HG03565 (cell line): ENCODE measurements at regions not wholly inside any gene's neighbourhood (a gene's known extent, or its start where the extent isn't known, plus 50 kb on each side); places are given as distances from the start of the nearest gene placed in this dataset.
"Not testable (repeated sequence)": the region's sequence is repeated elsewhere in the genome, so short reads cannot be mapped to it uniquely, and the experiment has no call there.

Experiments
- ATAC-seq: cut with Tn5 transposase; IDR thresholded peaks from one replicate; pipeline ENCODE4 v1.9.1; 2021; ENCODE audit warnings: mild to moderate bottlenecking, moderate library complexity; ENCODE audit not compliant: unreplicated experiment

DNA sequence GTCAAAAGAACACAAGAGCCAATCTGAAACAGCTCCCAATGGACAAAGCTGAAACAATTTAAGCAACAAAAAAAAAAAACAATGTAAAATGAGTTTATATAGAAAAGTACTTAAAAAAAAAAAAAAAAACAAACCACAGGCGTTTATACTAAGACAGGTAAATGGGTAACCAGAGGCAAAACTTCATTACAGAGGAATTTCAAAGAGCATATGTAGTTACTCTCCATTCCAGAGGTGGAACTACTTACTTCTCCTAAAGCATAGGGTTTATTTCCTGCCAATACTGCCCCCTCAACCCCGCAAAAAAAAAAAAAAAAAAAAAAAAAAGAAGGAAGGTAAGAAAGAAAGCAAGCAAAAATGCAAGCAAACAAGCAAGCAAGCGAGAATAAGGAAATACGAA, 132.9 kb downstream of the LIG4 start:
- ATAC-seq = no peak

DNA sequence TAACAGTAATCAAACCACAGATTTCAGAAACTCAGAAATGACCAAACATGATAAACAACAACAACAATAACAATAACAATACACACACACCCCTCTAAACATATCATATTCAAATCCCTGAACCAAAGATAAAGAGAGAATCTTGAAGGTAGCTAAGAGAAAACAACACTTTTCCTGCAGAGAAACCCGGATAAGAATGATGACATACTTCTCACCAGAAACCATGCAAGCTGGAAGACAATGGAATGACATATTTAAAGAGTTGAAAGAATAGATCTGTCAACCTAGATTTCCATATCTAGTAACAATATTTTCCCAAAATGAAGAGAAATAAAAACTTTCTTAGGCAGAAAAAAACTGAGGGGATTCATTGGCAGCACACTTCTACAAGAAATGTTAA, 138.1 kb downstream of the LIG4 start:
- ATAC-seq = no peak

DNA sequence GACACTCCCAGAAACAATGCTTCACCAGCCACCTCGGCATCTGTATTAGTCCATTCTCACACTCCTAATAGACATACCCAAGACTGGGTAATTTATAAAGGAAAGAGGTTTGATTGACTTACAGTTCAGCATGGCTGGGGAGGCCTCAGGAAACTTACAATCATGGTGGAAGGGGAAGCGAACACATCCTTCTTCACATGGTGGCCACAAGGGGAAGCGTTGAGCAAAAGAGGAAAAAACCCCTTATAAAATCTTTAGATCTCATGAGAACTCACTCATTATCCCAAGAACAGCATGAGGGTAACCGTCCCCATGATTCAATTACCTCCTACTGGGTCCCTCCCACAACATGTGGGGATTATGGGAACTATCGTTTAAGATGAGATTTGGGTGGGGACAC, 140.9 kb downstream of the LIG4 start:
- not testable (repeated sequence) for ATAC-seq

DNA sequence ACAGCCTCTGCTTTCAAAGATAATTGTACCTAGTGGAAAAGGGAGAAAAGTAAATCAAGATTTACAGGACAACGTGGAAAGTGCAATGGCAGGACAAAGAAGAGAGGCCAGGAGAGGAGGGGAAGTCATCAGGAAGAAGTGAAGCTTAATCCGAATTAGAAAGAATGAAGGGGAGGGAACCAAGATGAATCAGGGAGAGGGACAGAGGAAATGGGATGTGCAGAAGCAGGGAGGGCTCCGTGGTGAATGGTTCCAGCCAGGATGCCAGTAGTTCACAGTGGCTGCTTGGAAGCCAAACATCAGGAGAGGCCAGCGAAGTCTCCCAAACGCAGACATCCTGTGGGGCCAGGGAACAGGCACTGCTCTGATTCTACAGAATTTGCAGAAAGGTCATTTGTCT, 144.4 kb downstream of the LIG4 start:
- no peak for ATAC-seq

DNA sequence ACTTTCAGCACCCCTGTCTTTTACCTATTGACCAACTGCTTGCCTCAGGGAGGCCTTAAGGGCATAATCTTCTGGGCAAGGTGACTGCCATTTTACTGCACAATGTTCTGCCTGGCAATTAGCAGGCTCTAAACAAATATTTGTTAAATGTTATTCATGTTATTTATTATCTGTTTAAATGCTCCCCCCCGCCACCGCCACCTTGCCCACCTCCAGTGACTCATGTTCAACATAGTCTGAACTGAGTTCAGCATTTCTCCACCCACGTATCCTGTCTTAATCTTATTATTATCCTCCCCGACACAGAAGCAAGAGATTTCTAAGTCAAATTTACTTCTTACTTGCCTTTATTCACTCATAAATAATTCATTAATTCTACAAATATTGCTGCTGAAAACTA, 144.8 kb downstream of the LIG4 start:
- no peak for ATAC-seq

DNA sequence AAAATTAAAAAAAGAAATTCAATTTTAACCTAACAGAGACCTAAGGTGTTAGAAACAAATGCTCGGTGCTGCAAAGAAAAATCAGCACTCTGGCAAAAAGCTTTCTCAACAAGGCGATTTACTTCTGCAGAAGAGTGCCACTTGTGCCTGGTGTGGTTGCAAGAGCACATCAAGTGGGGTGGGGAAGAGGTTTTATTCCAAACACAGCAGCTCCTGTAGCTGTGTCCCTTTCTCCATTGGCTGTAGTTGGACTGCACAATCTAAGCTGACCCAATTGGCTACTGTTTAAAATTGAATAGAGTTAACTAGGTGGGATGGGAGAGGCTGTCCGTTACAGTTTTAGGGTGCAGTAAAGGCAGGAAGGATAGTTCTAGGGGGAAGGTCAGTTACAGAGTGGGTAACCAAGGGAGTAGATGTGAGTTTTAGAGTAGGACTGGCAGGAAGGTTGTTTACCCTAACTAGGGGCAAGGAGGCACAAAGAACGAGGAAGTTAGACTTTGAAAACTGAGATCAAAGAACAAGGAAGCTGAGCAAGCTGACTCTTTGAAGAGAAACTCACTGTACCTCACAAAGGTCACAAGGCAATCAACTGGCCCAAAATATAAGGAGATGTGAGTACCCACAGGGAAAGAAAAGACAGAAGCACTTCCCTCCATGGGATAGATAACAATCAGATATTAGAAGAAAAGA, 145.7 kb downstream of the LIG4 start:
- no peak for ATAC-seq

DNA sequence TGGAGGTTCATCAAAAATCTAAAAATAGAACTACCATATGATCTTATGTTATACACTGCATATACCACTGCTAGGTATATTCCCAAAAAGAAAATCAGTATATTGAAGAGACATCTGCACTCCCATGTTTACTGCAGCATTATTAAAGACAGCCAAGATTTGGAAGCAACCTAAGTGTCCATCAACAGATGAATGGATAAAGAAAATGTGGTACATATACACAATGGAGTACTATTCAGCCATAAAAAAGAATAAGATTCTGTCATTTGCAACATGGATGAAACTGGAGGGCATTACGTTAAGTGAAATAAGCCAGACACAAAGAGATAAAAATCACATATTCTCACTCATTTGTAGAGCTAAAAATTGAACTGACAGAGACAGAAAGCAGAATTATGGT, 151.0 kb downstream of the LIG4 start:
- not testable (repeated sequence) for ATAC-seq

DNA sequence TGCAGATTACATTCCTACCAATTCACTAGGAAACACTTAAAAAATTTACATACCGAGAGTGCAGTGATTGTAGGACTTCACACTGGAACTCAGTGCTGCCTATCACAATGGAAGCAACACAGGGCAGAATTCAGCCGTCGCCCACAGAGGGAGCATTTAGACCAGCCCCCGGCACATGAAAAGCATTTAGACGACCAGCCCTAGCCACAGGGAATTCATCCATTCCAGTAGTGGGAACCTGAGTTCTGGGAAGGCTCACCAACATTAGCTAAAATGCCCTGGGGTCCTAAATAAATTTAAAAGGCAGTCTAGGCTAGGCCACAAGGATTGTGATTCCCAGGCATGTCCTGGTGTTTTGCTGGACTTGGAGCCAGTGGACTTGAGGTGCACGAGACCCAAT, 155.2 kb downstream of the LIG4 start:
- ATAC-seq = no peak

DNA sequence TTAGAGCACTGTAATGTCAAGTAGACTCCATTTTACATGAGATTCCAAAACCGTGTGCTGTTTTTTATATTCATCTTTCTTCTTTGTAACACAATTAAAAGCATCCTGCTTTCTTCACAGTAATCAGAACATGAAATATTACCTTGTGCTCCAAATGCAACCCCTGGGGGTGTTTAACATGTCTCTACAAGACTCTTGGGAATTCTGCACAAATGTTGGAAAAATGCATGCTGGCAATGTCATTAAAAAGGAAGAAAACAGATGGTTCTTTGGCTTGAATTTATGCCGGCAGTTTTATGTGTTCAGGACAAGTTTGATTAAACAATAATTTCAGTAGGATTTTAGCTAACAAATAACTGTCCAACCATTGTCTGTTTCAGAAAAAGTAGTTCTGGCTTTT, 159.1 kb downstream of the LIG4 start:
- ATAC-seq = no peak

DNA sequence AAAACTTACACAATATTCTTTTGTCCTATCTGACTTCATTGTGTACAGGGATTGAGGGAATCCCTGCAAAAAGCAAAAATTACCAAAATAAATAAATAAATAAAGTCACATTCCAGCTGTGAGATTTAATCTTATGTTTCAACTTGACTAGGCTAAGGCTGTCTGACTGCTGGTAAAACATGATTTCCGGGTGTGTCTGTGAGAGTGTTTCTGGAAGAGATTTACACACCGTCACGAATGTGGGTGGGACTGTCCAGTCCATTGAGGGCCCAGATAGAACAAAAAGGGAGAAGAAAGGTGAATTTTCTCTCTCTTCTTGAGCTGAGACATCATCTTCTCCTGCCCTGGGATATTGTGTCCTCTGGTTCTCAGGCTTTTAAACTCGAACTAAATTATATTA, 166.1 kb downstream of the LIG4 start:
- ATAC-seq = no peak

DNA sequence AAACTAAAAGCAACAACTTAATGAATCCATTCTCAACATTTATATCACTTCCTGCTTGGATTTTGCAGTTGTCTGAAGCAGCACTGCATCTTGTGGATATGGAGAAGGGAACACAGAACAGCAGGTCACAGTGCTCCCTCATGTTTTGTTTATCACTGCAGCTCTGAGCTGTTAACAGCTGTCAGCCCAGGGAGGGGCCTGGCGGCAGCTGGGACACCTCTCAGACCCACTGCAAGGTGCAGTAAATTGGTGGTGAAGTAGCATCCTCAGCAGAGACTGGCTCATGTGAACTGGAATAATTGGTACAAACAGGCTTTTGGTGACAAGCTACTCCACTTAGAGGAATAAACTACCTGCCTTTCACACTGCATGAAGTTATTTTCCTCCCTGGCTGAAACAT, 170.4 kb downstream of the LIG4 start:
- no peak for ATAC-seq

DNA sequence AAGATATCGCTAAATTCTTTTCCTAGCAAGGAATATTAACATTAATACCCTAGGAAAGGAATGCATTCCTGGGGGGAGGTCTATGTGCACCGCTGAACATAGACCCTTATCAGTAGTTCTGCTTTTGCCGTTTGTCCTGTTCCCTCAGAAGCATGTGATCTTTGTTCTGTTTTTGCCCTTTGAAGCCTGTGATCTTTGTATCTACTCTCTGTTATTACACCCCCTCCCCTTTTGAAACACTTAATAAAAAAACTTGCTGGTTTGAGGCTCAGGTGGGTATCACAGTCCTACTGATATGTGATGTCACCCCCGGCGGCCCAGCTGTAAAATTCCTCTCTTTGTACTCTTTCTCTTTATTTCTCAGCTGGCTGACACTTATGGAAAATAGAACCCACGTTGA, 172.5 kb downstream of the LIG4 start:
- not testable (repeated sequence) for ATAC-seq

DNA sequence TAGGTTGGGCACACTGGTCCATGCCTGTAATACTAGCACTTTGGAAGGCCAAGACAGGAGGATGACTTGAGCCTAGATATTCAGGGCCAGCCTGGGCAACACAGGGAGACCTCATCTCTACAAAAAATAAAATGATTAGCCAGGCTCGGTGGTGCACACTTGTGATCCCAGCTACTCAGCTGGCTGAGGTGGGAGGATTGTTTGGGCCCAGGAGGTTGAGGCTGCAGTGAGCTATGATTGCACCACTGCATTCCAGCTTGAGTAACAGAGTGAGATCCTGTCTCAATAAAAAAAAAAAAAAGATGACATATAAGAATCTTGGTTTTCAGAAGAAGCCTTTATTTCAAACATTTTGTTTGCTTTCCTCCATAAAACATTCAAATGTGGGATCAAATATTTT, 178.0 kb downstream of the LIG4 start:
- ATAC-seq = no peak

DNA sequence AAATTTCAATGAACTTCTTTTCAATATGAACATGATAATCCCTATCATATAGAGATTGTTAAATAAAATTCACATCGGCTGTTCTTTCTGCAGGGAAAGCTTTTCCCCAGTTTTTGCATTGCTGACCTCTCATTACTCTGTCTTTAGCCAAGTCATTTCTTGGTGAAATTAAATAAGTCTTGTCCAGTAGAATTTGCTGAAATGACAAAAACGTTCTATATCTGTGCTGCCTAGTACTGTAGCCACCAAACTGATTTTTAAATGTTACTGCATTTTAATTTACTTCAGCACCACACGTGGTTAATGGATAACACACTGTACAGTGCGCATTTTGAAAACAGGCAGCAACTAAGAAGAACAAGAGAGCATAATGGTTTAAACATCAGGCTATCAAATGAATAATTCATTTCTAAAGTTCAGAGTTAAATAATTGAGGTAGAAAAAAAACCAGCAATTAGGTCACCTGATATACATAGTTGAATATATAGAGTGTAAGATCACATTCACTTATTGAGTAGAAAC, 178.9 kb downstream of the LIG4 start:
- no peak for ATAC-seq

DNA sequence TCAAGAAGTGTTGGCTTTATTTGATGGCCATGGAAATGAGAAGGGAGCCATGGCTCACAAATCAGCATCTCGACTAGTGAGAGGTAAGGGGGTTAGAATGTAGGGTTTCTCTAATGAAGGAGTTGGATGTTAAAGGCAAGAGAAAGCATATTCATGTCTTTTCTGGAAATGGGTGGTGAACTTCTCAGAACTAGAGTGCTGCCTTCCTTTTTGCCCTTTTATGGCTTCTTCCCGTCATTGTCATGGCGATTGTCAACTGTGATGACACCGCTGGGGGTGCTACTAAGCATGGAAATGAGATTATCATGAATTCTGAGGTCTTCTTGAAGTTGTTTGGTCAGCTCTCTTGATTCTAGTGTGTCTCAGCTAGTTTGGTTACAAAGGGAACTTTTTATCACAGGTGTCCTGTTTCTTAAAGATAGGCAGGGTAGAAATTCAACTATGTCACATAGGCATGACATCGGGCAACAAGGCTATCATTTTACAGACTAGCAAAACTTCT, 180.4 kb downstream of the LIG4 start:
- no peak for ATAC-seq

DNA sequence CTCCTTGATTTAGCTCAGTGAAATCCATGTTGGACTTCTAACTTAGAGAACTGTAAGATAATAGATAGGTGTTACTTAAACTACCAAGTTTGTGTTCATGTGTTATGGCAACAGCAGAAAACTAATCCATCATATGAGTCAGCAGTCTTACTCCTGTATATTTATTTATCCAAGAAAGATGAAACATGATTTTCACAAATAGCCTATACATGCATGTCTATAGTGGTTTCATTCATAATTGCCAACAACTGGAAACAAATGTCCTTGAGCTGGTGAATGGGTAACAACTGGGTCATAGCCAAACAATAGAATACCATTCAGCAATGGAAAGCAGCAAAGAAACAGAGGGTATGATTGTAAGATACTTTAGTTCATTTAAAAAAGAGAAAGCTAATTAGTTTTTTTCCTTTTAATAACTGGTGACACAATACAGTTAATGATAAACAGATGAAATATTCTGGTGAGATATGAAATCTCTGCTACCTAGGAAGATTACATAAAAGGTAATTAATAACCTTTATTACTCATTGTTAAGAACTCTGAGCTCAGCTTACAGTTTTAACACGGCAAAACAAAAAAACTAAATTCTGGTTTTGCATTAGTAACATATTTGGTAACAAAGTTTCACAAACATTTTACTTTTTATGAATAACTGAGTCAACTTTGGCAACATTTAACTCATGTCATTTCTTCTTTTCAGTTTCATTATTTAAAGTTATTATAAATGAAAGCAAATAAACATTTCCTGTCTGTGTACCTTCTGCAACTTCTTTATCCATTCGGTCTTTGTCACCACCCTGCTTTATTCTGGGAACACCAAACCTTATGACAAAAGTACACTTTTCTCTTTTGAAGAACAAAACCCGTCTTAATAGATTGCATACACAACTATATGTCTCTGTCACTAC, 181.3 kb downstream of the LIG4 start:
- no peak for ATAC-seq

DNA sequence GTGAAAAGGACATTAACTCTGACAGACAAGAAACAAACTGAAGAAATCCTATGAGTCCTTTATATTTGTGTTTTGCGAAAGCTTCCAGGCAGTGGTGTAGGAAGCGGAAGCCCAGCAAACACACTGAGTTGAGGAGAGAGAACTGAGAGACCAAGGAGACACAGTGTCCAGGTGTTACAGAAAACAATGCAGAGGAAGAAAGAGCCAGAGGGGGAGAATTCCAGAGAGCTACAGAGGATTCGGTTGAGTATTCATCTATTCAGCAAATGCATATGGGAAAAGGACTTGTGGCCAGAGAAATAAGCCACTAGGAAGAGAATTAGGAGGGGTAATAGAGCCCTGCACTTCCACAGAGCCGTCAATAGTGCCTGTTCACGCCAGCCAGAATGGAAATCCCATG, 183.5 kb downstream of the LIG4 start:
- ATAC-seq = no peak

DNA sequence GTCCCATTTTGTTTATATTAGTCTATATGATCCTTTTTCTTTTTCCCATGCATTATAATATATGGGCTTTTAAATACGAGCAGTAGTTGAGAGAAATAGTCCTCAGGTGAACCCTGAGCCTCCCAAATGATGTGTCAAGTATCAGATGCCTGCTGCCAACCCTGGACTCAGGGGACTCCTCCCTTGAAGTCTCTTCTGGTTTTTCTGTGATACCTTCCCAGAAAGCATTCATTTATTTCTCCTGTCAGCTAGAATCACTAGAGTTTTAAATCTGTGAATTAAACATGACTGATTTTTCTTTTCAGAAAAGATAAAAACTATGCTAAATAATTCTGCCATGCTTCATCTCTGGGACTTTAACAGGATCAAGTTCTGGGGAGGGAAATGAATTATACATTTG, 184.6 kb downstream of the LIG4 start:
- no peak for ATAC-seq

DNA sequence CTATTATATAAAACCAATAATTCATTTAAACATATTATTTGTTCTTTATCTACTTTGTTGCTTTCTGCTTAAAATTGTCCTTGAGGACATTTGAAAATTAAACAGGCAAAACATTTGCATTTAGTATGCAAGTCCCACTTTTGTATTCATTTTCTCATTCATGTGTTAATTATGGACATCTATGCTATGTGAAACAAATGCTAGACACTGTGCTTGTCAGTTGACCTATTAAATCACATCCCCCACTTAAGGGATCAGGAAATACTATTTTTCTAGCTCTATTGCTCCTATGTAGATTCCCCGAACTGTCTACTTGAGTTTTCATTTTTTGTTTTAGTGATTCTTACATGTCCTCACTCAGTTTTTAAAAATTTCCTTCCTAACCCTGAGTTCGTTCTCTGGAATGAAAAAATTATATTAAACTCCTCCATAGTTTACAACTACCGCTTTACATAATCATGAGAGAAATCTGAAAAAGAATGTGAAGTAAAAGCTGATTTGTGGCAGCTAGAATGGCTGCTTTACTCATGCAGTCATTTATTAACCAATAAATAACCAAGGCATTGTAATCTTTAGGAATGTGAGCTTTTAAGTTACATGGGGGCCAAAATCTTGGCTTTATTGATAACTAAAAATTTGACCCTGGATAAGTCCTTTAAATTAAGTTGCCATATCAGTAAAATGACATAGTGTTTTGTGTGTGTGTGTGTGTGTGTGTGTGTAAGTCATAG, 188.5 kb downstream of the LIG4 start:
- no peak for ATAC-seq

DNA sequence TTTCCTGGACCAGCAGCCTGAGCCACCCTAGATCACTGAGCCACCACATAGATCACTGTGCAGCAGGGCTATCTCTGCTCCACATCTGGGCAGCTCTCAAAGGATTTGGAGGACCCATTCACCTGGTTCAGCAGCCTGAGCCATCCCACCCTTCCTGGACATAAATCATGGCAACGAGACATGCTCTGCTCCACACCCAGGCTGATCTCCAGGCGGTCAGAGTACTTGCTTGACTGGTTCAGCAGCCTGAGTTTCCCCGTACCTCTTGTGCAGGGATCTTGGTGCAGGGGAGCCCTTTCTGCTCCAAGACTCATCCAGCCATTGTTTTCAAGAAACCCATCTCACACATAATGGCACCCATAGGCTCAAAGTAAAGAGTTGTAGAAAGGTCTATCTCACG, 195.3 kb downstream of the LIG4 start:
- no peak for ATAC-seq

DNA sequence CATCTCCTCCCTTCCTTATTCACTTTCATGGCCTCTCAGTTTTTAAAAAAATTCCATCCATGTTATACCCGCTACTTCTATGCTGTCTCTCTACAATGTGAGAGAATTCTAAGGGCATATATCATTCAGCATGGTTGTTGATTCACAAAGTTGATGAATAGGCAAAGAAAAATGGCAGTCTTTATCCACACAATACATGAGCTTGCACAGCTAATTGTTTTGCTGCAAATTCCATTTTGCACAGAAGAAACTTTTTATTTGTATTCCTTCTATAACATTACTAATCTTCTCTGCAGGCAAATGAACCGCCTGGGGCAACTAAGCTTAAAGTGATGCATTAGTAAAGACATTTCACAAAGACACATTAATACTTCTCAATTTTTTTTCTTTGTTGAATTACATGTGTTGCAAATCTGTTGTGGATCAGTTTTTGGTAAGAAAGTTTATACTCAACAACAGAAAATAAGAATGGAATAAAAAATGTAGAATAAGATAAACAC, 196.9 kb downstream of the LIG4 start:
- ATAC-seq = no peak
